ENCODE measurements at regions not wholly inside any gene's neighbourhood (a gene's known extent, or its start where the extent isn't known, plus 50 kb on each side); places are given as distances from the start of the nearest gene placed in this dataset.

DNA sequence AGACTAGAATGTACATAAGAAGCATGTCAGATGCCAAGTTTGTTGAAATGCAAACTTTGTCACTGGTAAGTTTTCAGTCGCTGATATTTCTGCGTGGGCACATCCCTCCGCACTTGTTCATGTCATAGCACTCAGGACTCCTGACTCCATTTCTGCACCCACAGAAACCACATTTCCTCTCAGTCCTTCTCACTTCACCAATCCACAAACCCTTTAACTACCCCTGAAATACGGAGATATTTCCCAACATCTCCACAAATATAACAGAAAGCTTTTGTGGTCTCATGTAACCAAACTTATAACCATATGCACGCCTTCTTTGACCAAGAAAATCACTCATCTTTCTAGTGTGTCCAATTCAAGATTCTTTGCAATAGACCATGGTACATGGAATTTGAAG lies 276.9 kb upstream of the ERBB4 start:
- no peak overlapping the region for H2AFZ ChIP-seq (ENCODE audit: low read length)
- no peak overlapping the region for H3K27ac ChIP-seq (ENCODE audit: low read depth, low read length, poor library complexity, severe bottlenecking)
- ChIA-PET CTCF (ENCODE audit: unreplicated experiment) (no interaction called here), POLR2A (no interaction called here)
- TF ChIP-seq EZH2phosphoT487 (IDR thresholded peaks at IDR 0.05; ENCODE audit: borderline replicate concordance, low read depth, low read length): no peak
- TF ChIP-seq, protein P1, sequence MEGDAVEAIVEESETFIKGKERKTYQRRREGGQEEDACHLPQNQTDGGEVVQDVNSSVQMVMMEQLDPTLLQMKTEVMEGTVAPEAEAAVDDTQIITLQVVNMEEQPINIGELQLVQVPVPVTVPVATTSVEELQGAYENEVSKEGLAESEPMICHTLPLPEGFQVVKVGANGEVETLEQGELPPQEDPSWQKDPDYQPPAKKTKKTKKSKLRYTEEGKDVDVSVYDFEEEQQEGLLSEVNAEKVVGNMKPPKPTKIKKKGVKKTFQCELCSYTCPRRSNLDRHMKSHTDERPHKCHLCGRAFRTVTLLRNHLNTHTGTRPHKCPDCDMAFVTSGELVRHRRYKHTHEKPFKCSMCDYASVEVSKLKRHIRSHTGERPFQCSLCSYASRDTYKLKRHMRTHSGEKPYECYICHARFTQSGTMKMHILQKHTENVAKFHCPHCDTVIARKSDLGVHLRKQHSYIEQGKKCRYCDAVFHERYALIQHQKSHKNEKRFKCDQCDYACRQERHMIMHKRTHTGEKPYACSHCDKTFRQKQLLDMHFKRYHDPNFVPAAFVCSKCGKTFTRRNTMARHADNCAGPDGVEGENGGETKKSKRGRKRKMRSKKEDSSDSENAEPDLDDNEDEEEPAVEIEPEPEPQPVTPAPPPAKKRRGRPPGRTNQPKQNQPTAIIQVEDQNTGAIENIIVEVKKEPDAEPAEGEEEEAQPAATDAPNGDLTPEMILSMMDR (conservative IDR thresholded peaks at IDR 0.05; ENCODE audit: low read length): no peak
- H3K9me2 ChIP-seq (ENCODE audit: insufficient read depth, low read length): no peaks in the 10 kb centered on the region
- H3K4me2 ChIP-seq (ENCODE audit: low read length): no peak overlapping the region
- DNase-seq (ENCODE audit: low spot score): no peak
- peaks cover 2% of the 10 kb centered on the region for H3K4me1 ChIP-seq (ENCODE audit: insufficient read depth, low read length, poor library complexity, severe bottlenecking)
- no TSS peak for BruUV-seq (replicated peaks)
- no peaks in the 10 kb centered on the region for H3K36me3 ChIP-seq (ENCODE audit: insufficient read depth, low read length)
- intact Hi-C loops (cut with micrococcal nuclease; ENCODE audit: unreplicated experiment): no loop called here
- H4K20me1 ChIP-seq (ENCODE audit: insufficient read depth, low read length): no peaks in the 10 kb centered on the region
- H3K79me2 ChIP-seq (ENCODE audit: insufficient read depth, low read depth, low read length): no peaks in the 10 kb centered on the region
- H3K9me3 ChIP-seq (ENCODE audit: low read length): no peaks in the 10 kb centered on the region; the same call in 1 of the 2 replicates
- H3K4me3 ChIP-seq (ENCODE audit: low read depth, low read length, poor library complexity, severe bottlenecking): no peak overlapping the region

DNA sequence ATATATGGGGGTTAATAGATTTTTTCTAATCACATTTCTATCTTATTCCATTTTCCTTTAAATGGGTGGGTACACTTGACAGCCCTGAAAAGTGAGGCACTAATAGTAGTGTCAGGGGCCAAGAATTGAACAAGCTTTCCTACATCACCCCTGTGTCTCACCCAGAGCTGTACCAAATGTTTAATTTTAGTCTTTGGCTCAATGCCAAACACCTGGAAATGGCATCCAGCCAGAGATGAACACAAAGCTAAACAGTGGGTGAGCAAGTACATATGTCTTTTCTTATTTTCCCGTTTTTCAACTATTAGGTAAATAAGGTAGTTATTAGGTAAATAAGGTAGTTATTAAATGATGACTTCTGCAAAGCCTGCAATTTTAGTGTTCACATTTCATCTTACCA lies 276.3 kb upstream of the ERBB4 start:
- no peak for DNase-seq (ENCODE audit: low spot score)
- Histone ChIP-seq H3K9me2 (ENCODE audit: insufficient read depth, low read length) (no peaks in the 10 kb centered on the region), H3K36me3 (ENCODE audit: insufficient read depth, low read length) (no peaks in the 10 kb centered on the region), H3K79me2 (ENCODE audit: insufficient read depth, low read depth, low read length) (no peaks in the 10 kb centered on the region), H3K9me3 (ENCODE audit: low read length) (no peaks in the 10 kb centered on the region; the same call in 1 of the 2 replicates), H3K4me2 (ENCODE audit: low read length) (no peak overlapping the region), H3K27ac (ENCODE audit: low read depth, low read length, poor library complexity, severe bottlenecking) (no peak overlapping the region), H4K20me1 (ENCODE audit: insufficient read depth, low read length) (no peaks in the 10 kb centered on the region), H3K4me3 (ENCODE audit: low read depth, low read length, poor library complexity, severe bottlenecking) (no peak overlapping the region), H2AFZ (ENCODE audit: low read length) (no peak overlapping the region), H3K4me1 (ENCODE audit: insufficient read depth, low read length, poor library complexity, severe bottlenecking) (peaks cover 2% of the 10 kb centered on the region)
- BruUV-seq (replicated peaks): no TSS peak
- intact Hi-C loops (cut with micrococcal nuclease; ENCODE audit: unreplicated experiment): no loop called here
- TF ChIP-seq, protein P1 (conservative IDR thresholded peaks at IDR 0.05; ENCODE audit: low read length): no peak
- TF ChIP-seq EZH2phosphoT487 (IDR thresholded peaks at IDR 0.05; ENCODE audit: borderline replicate concordance, low read depth, low read length): no peak
- CTCF ChIA-PET (ENCODE audit: unreplicated experiment): no interaction called here
- POLR2A ChIA-PET: no interaction called here

DNA sequence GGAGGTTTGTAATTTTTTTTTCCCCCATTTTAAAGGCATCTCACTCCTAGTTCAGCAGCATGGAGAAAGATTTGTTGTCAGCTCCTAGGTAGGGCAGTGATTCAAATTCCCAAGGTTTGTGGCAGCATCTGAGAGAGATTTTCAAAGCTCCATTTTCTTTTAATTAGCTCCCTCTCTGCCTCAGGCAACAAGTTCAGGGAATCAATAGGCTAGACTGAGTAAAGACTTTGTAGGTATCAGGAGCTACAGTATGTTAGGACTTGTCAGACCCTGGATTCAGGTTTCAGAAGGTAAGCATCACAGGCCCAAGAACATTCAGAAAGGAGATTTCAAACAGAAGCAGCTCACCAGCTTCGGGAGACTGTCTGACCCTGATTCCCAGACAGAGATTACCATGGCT lies 273.3 kb upstream of the ERBB4 start:
- no peak overlapping the region for H3K4me3 ChIP-seq (ENCODE audit: low read depth, low read length, poor library complexity, severe bottlenecking)
- no peak overlapping the region for H3K27ac ChIP-seq (ENCODE audit: low read depth, low read length, poor library complexity, severe bottlenecking)
- ChIA-PET POLR2A (interaction anchor here (1.0 to 1.6 kb wide), 2 partner anchors 16 to 37 kb away, joined by 3 read pairs; no protein-coding TSS in a partner anchor), CTCF (ENCODE audit: unreplicated experiment) (no interaction called here)
- H3K9me2 ChIP-seq (ENCODE audit: insufficient read depth, low read length): no peaks in the 10 kb centered on the region
- no peaks in the 10 kb centered on the region for H3K79me2 ChIP-seq (ENCODE audit: insufficient read depth, low read depth, low read length)
- H2AFZ ChIP-seq (ENCODE audit: low read length): no peak overlapping the region
- H3K9me3 ChIP-seq (ENCODE audit: low read length): no peaks in the 10 kb centered on the region; the same call in 1 of the 2 replicates
- H4K20me1 ChIP-seq (ENCODE audit: insufficient read depth, low read length): no peaks in the 10 kb centered on the region
- H3K36me3 ChIP-seq (ENCODE audit: insufficient read depth, low read length): no peaks in the 10 kb centered on the region
- TF ChIP-seq EZH2phosphoT487 (IDR thresholded peaks at IDR 0.05; ENCODE audit: borderline replicate concordance, low read depth, low read length): no peak
- TF ChIP-seq, protein P1 (conservative IDR thresholded peaks at IDR 0.05; ENCODE audit: low read length): no peak
- H3K4me2 ChIP-seq (ENCODE audit: low read length): no peak overlapping the region
- DNase-seq (ENCODE audit: low spot score): no peak
- H3K4me1 ChIP-seq (ENCODE audit: insufficient read depth, low read length, poor library complexity, severe bottlenecking): peaks cover 2% of the 10 kb centered on the region
- intact Hi-C loops (cut with micrococcal nuclease; ENCODE audit: unreplicated experiment): no loop called here
- BruUV-seq (replicated peaks): no TSS peak
